Uterus (tissue), 3 donors: ENCODE measurements at regions not wholly inside any gene's neighbourhood (a gene's known extent, or its start where the extent isn't known, plus 50 kb on each side); places are given as distances from the start of the nearest gene placed in this dataset.

Experiments used
- DNase-seq, 2 donors: peaks; one replicate each; pipeline ENCODE4 v3.0.0-alpha.2; 2019 to 2020
- H3K27ac ChIP-seq, 2 donors: fragments of 200-600 bp; sonication (generic); 1 replicate in 1 of 2; 2 replicates in 1 of 2; pipeline ENCODE4 v1.5.1; 2016 to 2018
- H3K27me3 ChIP-seq, 2 donors: fragments of 200-600 bp; sonication (generic); one replicate each; pipeline ENCODE4 v1.5.1; 2018 to 2019; ENCODE audit warnings: control low read depth in 1 of 2
- H3K36me3 ChIP-seq, 2 donors: fragments of 200-600 bp; sonication (generic); one replicate each; pipeline ENCODE4 v1.5.1; 2019; ENCODE audit warnings: control low read depth in 1 of 2
- H3K4me1 ChIP-seq, 2 donors: fragments of 200-600 bp; sonication (generic); one replicate each; pipeline ENCODE4 v1.5.1; 2018 to 2019; ENCODE audit warnings: control low read depth in 1 of 2
- H3K4me3 ChIP-seq, 2 donors: fragments of 200-600 bp; sonication (generic); 1 replicate in 1 of 2; 2 replicates in 1 of 2; pipeline ENCODE4 v1.5.1; 2018 to 2019; ENCODE audit warnings: mild to moderate bottlenecking in 1 of 2
- H3K9me3 ChIP-seq, 2 donors: fragments of 200-600 bp; sonication (generic); one replicate each; pipeline ENCODE4 v1.5.1; 2019; ENCODE audit warnings: control low read depth in 1 of 2
- POLR2A ChIP-seq, 2 donors: fragments of 450-650 bp; IDR thresholded peaks; one replicate each; pipeline ENCODE4 v1.6.1; 2016; ENCODE audit warnings: antibody characterized with exemption in 2 of 2, mild to moderate bottlenecking in 1 of 2, moderate library complexity in 1 of 2
- intact Hi-C: fragments of 100-400 bp; cut with DNase I; formaldehyde crosslinking; loops from one replicate; pipeline ENCODE4 v1.15.1; 2023; ENCODE audit warnings: low total_unique reads
- TF ChIP-seq, protein P1 (sequence below), 4 experiments: fragments of 200-600 bp in 2 of 4; fragments of 450-650 bp in 2 of 4; sonication (generic) in 2 of 4; IDR thresholded peaks; one replicate each; pipeline ENCODE4 v1.5.1; 2016 to 2019; ENCODE audit warnings: antibody characterized with exemption in 4 of 4, mild to moderate bottlenecking in 2 of 4, moderate library complexity in 1 of 4
- donor health status: DM: yes; HTN: yes; CAD: no.

DNA sequence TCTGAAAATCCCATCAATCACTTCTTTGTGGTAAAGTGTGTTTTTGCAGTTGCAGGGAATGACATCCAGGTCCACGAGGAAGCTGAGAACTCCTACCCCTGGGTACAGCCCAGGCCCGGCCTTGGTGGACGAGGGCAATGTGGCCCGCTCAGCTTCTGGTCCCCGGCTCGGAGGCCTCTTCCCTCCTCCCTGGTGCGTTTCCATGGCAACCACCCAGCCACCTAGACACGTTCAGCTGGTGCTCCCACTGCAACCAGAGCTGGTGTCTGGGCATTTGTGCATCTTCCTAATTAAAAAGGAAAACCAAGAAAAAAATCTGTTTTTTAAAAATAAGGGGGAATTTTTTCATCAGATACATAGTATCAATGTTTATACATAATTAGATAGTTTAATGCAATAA is 603.6 kb upstream of the SALL3 start:
- Histone ChIP-seq H3K4me1 (no peaks in the 10 kb centered on the region), H3K27me3 (no peaks in the 10 kb centered on the region), H3K4me3 (no peak overlapping the region), H3K27ac (no peak overlapping the region), H3K36me3 (no peaks in the 10 kb centered on the region), H3K9me3 (no peaks in the 10 kb centered on the region)
- intact Hi-C loops = no loop called here
- no peak for TF ChIP-seq POLR2A (IDR thresholded peaks at IDR 0.05)
- TF ChIP-seq, protein P1, sequence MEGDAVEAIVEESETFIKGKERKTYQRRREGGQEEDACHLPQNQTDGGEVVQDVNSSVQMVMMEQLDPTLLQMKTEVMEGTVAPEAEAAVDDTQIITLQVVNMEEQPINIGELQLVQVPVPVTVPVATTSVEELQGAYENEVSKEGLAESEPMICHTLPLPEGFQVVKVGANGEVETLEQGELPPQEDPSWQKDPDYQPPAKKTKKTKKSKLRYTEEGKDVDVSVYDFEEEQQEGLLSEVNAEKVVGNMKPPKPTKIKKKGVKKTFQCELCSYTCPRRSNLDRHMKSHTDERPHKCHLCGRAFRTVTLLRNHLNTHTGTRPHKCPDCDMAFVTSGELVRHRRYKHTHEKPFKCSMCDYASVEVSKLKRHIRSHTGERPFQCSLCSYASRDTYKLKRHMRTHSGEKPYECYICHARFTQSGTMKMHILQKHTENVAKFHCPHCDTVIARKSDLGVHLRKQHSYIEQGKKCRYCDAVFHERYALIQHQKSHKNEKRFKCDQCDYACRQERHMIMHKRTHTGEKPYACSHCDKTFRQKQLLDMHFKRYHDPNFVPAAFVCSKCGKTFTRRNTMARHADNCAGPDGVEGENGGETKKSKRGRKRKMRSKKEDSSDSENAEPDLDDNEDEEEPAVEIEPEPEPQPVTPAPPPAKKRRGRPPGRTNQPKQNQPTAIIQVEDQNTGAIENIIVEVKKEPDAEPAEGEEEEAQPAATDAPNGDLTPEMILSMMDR (IDR thresholded peaks at IDR 0.05) = no peak
- DNase-seq = no peak

DNA sequence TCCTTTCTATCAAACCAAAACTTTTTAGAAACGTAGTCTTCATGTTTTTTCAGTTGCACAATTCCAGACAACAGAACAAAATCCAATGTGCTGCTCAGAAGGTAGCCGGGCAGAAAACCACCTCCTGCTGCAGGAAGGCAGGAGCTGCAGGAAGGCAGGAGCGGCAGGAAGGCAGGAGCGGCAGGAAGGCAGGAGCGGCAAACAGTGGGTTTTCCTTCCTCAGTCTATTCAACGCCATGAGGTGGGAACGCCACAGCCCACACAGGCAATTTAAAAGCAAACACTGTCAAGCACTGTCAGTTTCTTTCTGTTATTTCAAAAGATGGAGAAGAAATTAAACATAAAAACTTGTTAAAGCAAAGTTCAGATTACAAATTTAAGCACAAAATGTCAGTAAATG is 601.2 kb upstream of the SALL3 start:
- intact Hi-C loops = no loop called here
- no peaks in the 10 kb centered on the region for H3K27me3 ChIP-seq
- H3K36me3 ChIP-seq = no peaks in the 10 kb centered on the region
- no peak overlapping the region for H3K27ac ChIP-seq
- TF ChIP-seq, protein P1 (IDR thresholded peaks at IDR 0.05) = no peak
- TF ChIP-seq POLR2A (IDR thresholded peaks at IDR 0.05) = no peak
- no peak overlapping the region for H3K4me3 ChIP-seq
- DNase-seq = no peak
- H3K4me1 ChIP-seq = no peaks in the 10 kb centered on the region
- H3K9me3 ChIP-seq = no peaks in the 10 kb centered on the region

DNA sequence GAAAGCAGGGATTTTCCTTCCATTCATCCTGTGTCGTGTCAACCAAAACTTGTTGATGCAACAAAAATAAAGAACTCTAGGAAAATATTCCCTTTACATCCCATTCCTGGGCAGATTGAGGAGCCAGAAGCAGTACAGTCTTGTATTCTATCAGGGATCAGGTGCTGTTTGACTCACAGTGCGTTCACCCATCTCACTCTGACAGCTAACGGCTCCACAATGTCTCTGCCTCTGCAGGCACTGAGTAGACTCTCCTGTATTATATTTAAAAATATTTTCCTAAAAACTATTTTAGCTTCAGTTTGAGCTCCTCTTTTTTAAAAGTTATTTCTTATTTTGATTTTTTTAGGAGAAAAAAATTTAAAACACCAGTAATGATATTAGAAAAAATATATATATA is 600.6 kb upstream of the SALL3 start:
- no peak for DNase-seq
- Histone ChIP-seq H3K36me3 (no peaks in the 10 kb centered on the region), H3K9me3 (no peaks in the 10 kb centered on the region), H3K27ac (no peak overlapping the region), H3K27me3 (no peaks in the 10 kb centered on the region), H3K4me1 (no peaks in the 10 kb centered on the region), H3K4me3 (no peak overlapping the region)
- no peak for TF ChIP-seq POLR2A (IDR thresholded peaks at IDR 0.05)
- TF ChIP-seq, protein P1 (IDR thresholded peaks at IDR 0.05) = no peak
- intact Hi-C loops = no loop called here

DNA sequence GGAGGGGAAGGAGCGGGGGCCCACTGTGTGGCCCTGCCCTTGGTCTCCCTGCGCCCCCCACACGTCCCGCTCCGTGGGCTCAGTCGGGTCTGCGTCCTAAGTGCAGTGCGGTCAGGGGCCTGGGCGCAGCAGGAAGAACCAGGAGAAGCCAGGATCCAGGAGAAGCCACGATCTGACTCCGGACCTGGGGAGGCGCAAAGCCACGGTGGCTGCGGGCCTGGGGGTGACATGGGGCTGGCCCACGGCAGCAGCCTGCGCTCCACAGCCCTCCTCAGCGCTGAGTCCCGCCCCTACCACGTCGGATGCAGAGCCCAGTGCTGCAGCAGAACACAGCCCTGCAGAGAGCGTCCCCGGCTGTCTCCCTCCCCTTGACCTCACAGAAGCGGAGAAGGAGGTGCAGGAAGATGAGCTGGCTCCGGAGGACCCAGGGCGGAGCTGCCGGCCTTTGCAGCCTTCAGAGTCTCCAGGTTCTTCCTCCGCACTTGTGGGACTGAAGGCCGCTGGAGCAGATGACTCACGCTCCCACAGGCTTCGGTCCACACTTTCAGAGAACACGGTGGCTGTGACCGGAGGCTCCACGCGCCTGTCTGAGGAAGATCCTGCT is 589.2 kb upstream of the SALL3 start:
- H3K36me3 ChIP-seq = no peaks in the 10 kb centered on the region
- TF ChIP-seq, protein P1 (IDR thresholded peaks at IDR 0.05) = no peak
- TF ChIP-seq POLR2A (IDR thresholded peaks at IDR 0.05) = no peak
- no peak for DNase-seq
- H3K27ac ChIP-seq = no peak overlapping the region
- no peak overlapping the region for H3K4me3 ChIP-seq
- H3K9me3 ChIP-seq = no peaks in the 10 kb centered on the region
- H3K4me1 ChIP-seq = no peaks in the 10 kb centered on the region
- no peaks in the 10 kb centered on the region for H3K27me3 ChIP-seq
- intact Hi-C loops = no loop called here

DNA sequence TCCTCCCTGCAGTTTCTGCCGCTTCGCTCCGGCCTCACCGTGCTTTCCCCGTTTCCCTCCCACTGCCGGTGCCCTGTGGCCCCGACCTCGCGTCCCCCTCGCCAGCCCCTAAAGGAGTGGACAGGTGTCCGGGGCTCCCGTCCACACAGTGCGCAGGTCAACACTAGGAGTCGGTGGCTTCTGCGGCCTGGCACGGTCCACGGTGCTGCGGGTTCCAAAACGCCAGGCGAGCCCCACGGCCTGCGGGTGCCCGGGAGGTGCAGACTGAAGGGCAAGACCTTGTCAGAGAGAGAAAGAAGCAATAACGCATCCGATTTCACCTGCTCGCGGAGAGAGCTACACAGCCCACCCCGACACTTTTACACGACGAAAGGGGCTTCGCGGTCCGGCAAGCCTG is 588.7 kb upstream of the SALL3 start:
- TF ChIP-seq POLR2A (IDR thresholded peaks at IDR 0.05) = no peak
- TF ChIP-seq, protein P1 (IDR thresholded peaks at IDR 0.05) = no peak
- Histone ChIP-seq H3K27ac (no peak overlapping the region), H3K36me3 (no peaks in the 10 kb centered on the region), H3K4me3 (no peak overlapping the region), H3K27me3 (no peaks in the 10 kb centered on the region), H3K9me3 (no peaks in the 10 kb centered on the region), H3K4me1 (no peaks in the 10 kb centered on the region)
- no peak for DNase-seq
- intact Hi-C loops = no loop called here
